AG09319 (cell line): ENCODE measurements at regions not wholly inside any gene's neighbourhood (a gene's known extent, or its start where the extent isn't known, plus 50 kb on each side); places are given as distances from the start of the nearest gene placed in this dataset.

ENCODE experiments used
- DNase-seq: peaks from one replicate; pipeline ENCODE4 v3.0.0-alpha.2; 2010; ENCODE audit warnings: low read depth; ENCODE audit errors: extremely low read depth
- CTCF ChIP-seq: IDR thresholded peaks from 2 replicates; pipeline ENCODE4 v1.5.1; 2011; ENCODE audit warnings: low read depth, mild to moderate bottlenecking, inconsistent platforms, low read length, moderate library complexity

- no peak for DNase-seq
- no peak for TF ChIP-seq CTCF
Observed at GRCh38 chr4:124389591-124389990, 322.9 kb downstream of the ANKRD50 start.

- no peak for DNase-seq
- TF ChIP-seq CTCF, result no peak
Observed at GRCh38 chr4:124390861-124391260, 321.7 kb downstream of the ANKRD50 start.

GRCh38 chr4:124396333-124396732, 316.2 kb downstream of the ANKRD50 start:
- no peak for DNase-seq
- no peak for TF ChIP-seq CTCF

- TF ChIP-seq CTCF, result no peak
- DNase-seq, result no peak
Observed at GRCh38 chr4:124401606-124402005, 310.9 kb downstream of the ANKRD50 start.

GRCh38 chr4:124409044-124409443, 303.5 kb downstream of the ANKRD50 start:
- TF ChIP-seq CTCF, result no peak
- no peak for DNase-seq

- no peak for TF ChIP-seq CTCF
Observed at GRCh38 chr4:124414276-124415040, 298.1 kb downstream of the ANKRD50 start.

GRCh38 chr4:124415146-124415545, 297.4 kb downstream of the ANKRD50 start:
- no peak for DNase-seq
- no peak for TF ChIP-seq CTCF

More at GRCh38 chr4:124414276-124415040, 298.1 kb downstream of the ANKRD50 start:
- no peak for DNase-seq
